ENCODE measurements at regions not wholly inside any gene's neighbourhood (a gene's known extent, or its start where the extent isn't known, plus 50 kb on each side); places are given as distances from the start of the nearest gene placed in this dataset.

DNA sequence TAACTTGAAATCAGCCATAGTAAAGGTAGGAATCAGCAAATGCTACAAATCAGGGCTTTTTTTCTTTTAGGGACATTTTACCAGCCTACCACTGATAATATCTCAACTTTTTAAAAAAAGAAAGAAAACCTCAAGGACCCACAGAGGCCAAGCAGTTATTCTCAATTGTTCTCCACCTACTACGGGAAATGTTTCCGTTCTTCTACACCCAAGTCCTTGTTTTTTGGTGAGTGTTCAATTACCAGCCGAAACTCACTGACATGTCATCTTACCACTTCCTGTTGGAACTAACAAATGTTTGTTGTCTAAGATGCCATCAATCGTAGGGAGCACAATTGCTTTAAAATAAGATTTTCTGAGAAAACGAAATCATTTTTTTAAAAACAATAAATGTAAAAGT lies 50.2 kb upstream of the CDK1 start:
- Histone ChIP-seq H3K4me1 (ENCODE audit: low read length) (peaks cover 14% of the 10 kb centered on the region), H3K79me2 (ENCODE audit: low read length) (no peaks in the 10 kb centered on the region), H3K4me2 (ENCODE audit: low read length) (no peak overlapping the region), H3K27ac (ENCODE audit: low read length) (no peak overlapping the region), H3K27me3 (ENCODE audit: low read depth, low read length) (no peaks in the 10 kb centered on the region), H2AFZ (ENCODE audit: low read depth, low read length) (no peak overlapping the region), H3K9ac (ENCODE audit: low read length) (no peak overlapping the region), H3K4me3 (ENCODE audit: low read length) (no peak overlapping the region), H3K36me3 (replicated peaks; ENCODE audit: low read depth, low read length) (no peaks in the 10 kb centered on the region), H3K9me3 (ENCODE audit: insufficient read depth, low read length) (no peaks in the 10 kb centered on the region), H4K20me1 (ENCODE audit: insufficient read depth, low read length) (no peaks in the 10 kb centered on the region)
- TF ChIP-seq, protein P1, sequence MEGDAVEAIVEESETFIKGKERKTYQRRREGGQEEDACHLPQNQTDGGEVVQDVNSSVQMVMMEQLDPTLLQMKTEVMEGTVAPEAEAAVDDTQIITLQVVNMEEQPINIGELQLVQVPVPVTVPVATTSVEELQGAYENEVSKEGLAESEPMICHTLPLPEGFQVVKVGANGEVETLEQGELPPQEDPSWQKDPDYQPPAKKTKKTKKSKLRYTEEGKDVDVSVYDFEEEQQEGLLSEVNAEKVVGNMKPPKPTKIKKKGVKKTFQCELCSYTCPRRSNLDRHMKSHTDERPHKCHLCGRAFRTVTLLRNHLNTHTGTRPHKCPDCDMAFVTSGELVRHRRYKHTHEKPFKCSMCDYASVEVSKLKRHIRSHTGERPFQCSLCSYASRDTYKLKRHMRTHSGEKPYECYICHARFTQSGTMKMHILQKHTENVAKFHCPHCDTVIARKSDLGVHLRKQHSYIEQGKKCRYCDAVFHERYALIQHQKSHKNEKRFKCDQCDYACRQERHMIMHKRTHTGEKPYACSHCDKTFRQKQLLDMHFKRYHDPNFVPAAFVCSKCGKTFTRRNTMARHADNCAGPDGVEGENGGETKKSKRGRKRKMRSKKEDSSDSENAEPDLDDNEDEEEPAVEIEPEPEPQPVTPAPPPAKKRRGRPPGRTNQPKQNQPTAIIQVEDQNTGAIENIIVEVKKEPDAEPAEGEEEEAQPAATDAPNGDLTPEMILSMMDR (IDR thresholded peaks at IDR 0.05; ENCODE audit: low read depth, low read length), result no peak
- no peak for TF ChIP-seq EZH2phosphoT487 (IDR thresholded peaks at IDR 0.05; ENCODE audit: low read depth)

DNA sequence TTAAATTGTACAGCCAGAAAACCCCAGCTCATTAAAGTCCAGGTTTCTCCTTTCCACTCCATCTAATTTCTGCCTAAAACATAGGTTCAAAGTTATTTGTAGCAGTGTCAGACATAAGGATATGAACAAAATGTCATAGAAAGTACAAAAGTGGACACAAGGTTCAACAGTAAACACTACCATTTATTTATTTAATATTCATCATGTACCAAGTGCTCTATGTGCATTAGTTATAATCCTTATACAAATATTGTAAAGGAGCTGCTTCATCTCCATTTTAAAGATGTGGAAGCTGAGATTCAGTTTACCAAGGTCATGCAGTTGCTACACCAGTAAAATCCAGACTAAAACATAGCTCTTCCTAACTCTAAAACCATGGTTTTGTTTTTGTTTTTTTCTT lies 52.0 kb upstream of the CDK1 start:
- H3K4me1 ChIP-seq (ENCODE audit: low read length), result peaks cover 5% of the 10 kb centered on the region
- no peaks in the 10 kb centered on the region for H3K79me2 ChIP-seq (ENCODE audit: low read length)
- no peak overlapping the region for H3K9ac ChIP-seq (ENCODE audit: low read length)
- H3K4me2 ChIP-seq (ENCODE audit: low read length), result no peak overlapping the region
- H3K27ac ChIP-seq (ENCODE audit: low read length), result no peak overlapping the region
- H3K4me3 ChIP-seq (ENCODE audit: low read length), result no peak overlapping the region
- no peaks in the 10 kb centered on the region for H3K36me3 ChIP-seq (replicated peaks; ENCODE audit: low read depth, low read length)
- no peak for TF ChIP-seq EZH2phosphoT487 (IDR thresholded peaks at IDR 0.05; ENCODE audit: low read depth)
- TF ChIP-seq, protein P1 (IDR thresholded peaks at IDR 0.05; ENCODE audit: low read depth, low read length), result no peak
- no peaks in the 10 kb centered on the region for H3K9me3 ChIP-seq (ENCODE audit: insufficient read depth, low read length)
- H3K27me3 ChIP-seq (ENCODE audit: low read depth, low read length), result no peaks in the 10 kb centered on the region
- no peaks in the 10 kb centered on the region for H4K20me1 ChIP-seq (ENCODE audit: insufficient read depth, low read length)
- no peak overlapping the region for H2AFZ ChIP-seq (ENCODE audit: low read depth, low read length)

DNA sequence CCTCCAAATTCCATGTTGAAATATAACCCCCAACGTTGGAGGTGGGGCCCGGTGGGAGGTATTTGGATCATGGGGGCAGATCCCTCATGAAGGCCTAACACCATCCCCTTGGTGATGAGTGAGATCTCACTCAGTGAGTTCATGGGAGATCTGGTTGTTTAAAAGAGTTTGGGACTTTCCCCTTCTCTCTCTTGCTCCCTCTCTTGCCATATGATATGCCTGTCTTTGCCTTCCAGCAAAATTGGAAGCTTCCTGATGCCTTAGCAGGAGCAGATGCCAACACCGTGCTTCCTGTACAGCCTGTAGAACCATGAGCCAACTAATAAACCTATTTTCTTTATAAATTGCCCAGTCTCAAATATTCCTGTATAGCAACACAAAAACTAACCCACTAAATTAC lies 55.7 kb upstream of the CDK1 start:
- H3K4me2 ChIP-seq (ENCODE audit: low read length), result no peak overlapping the region
- H3K4me1 ChIP-seq (ENCODE audit: low read length), result no peaks in the 10 kb centered on the region; the same call in 1 of the 2 replicates
- no peaks in the 10 kb centered on the region for H3K27me3 ChIP-seq (ENCODE audit: low read depth, low read length)
- TF ChIP-seq, protein P1 (IDR thresholded peaks at IDR 0.05; ENCODE audit: low read depth, low read length), result no peak
- no peak for TF ChIP-seq EZH2phosphoT487 (IDR thresholded peaks at IDR 0.05; ENCODE audit: low read depth)
- no peaks in the 10 kb centered on the region for H3K36me3 ChIP-seq (replicated peaks; ENCODE audit: low read depth, low read length)
- H3K27ac ChIP-seq (ENCODE audit: low read length), result no peak overlapping the region
- H3K79me2 ChIP-seq (ENCODE audit: low read length), result no peaks in the 10 kb centered on the region
- no peak overlapping the region for H3K4me3 ChIP-seq (ENCODE audit: low read length)
- H3K9ac ChIP-seq (ENCODE audit: low read length), result no peak overlapping the region
- no peak overlapping the region for H2AFZ ChIP-seq (ENCODE audit: low read depth, low read length)
- no peaks in the 10 kb centered on the region for H3K9me3 ChIP-seq (ENCODE audit: insufficient read depth, low read length)
- no peaks in the 10 kb centered on the region for H4K20me1 ChIP-seq (ENCODE audit: insufficient read depth, low read length)

DNA sequence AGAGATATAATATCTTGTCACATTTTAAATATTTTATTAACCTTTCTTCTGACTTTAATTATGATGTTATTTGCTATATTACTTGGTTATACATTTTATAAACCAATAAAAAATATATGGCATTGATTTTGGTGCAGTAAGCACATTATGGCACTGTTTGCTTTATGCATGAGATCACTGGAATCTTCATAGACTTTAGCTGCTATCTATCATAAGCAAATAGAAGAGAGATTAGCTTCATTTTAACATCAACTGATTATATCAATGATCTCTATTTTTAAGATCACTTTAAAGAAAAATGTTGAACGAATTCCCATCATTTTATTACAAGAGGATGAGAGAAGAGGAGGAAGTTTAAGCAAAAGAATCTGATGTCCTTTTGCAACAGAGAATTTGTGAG lies 58.6 kb upstream of the CDK1 start:
- Histone ChIP-seq H3K27ac (ENCODE audit: low read length) (no peak overlapping the region), H3K4me2 (ENCODE audit: low read length) (no peak overlapping the region), H3K27me3 (ENCODE audit: low read depth, low read length) (no peaks in the 10 kb centered on the region), H3K79me2 (ENCODE audit: low read length) (no peaks in the 10 kb centered on the region), H3K9me3 (ENCODE audit: insufficient read depth, low read length) (no peaks in the 10 kb centered on the region), H4K20me1 (ENCODE audit: insufficient read depth, low read length) (no peaks in the 10 kb centered on the region), H3K9ac (ENCODE audit: low read length) (no peak overlapping the region), H3K4me1 (ENCODE audit: low read length) (no peaks in the 10 kb centered on the region; the same call in 1 of the 2 replicates), H3K4me3 (ENCODE audit: low read length) (no peak overlapping the region), H2AFZ (ENCODE audit: low read depth, low read length) (no peak overlapping the region), H3K36me3 (replicated peaks; ENCODE audit: low read depth, low read length) (no peaks in the 10 kb centered on the region)
- TF ChIP-seq, protein P1 (IDR thresholded peaks at IDR 0.05; ENCODE audit: low read depth, low read length), result no peak
